Fibroblast of skin of right quadriceps (primary cell): ENCODE measurements at regions not wholly inside any gene's neighbourhood (a gene's known extent, or its start where the extent isn't known, plus 50 kb on each side); places are given as distances from the start of the nearest gene placed in this dataset.
"Not testable (repeated sequence)": the region's sequence is repeated elsewhere in the genome, so short reads cannot be mapped to it uniquely, and the experiment has no call there.

Experiments
- DNase-seq: peaks from one replicate; pipeline ENCODE4 v3.0.0-alpha.2; 2013

DNA sequence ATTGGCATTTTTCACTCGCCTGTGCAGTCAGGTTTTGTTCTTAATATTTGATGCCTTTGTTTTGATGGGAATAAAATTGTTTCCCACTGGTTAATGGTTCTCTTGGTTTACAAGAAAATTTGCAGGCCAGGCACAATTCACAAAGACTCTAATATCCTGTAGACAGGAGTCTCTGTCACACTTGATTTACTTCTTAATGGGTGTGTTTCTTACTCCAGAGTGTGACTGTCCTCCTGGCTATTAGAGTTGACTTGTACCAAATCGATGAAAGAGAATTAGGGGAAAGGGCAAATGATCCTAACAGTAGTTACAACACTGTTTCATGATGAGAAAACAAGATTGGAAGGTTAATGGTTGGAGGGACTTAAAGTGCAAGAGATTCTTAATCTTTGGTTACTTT, 142.8 kb upstream of the SV2C start:
- no peak for DNase-seq

DNA sequence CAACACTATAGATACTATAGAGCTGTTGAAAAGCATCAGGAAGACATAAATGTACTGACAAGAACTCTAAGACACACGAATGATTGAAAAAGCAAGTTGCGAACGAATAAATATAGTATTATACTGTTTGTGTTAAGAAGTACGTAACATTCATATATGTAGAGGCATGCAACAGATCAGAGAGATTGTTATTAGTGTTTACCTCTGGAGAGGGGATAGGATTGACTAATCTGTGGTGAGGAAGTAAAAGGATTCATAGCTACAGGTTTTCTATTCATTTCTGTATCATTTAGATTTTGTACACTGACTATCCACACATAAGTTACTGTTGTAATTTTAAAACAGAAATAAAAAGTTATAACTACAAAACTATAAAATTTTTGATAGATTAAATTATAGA, 147.6 kb upstream of the SV2C start:
- no peak for DNase-seq

DNA sequence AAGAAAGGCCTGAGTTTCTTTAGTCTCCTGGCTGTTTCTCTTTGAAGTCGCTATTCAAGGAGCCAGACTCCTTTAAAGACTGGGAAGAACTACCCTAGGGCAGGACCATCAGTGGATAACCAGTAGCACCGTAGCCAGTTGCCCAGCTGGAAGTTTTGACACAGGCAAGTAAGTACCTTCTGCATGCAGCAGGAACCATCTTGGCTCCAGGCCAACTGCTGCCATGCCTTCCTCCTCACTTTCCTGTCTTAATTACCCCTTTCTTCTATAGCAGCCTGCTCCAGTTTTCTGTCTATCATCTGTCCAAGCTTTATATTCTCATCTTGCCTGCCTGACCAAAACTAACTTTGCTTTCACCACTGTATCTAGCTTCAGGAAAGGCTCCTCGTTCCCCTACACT, 149.7 kb upstream of the SV2C start:
- no peak for DNase-seq

DNA sequence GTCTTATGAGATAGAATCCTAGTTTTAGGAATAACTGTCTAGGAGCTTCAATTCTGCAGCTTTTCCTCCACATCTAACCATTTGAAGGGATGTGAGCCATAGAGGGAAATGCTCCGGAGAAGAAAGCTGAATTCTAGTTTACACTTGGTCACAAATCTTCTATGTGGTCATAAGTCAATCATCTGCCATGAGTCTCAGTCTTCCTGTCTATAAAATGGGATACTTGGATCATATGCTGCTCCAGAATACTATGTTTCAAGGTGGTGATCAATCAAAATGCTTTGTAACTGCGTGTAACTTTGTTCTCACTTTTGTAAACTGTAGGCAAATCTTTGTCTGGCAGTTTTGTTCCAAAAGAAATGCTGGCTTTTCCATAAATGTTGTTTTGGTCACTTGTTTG, 152.0 kb upstream of the SV2C start:
- no peak for DNase-seq

DNA sequence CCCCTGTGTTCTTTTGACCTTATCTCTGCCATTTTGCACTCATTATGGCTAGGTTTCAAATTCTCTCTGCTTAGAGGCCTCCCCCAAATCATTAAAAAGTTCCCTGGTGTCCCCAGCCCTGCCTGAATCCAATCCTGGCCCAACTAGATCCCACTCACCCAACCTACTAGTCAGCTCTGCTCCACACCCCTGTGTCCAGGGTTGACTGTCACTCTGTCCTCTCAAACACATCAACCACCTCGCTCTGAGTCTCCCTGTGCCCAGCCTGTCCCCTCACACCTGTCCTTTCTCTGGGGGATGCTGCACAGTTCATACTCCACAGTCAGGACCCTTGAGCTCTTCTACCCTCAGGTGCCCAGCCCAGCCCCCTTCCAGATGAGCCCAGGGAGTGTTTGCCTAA, 154.2 kb upstream of the SV2C start:
- DNase-seq: no peak

DNA sequence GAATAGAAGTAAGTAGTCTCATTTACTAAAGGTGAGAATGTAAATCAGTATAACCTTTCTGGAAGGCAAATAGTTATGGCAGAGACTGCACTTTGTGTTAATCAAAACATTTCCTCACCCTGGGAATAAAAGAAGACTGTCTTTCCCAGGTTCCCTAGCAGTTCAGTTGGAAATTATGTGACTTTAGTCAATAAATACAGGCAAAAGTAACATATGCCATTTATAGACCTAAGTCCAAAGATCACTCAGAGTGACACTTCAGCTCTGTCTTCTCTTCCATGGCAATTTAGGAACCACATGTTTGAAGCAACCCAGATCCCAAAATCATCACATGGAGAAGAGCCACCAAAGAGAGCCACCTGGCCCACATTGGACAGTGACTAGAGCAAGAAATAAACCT, 160.7 kb upstream of the SV2C start:
- DNase-seq: no peak

DNA sequence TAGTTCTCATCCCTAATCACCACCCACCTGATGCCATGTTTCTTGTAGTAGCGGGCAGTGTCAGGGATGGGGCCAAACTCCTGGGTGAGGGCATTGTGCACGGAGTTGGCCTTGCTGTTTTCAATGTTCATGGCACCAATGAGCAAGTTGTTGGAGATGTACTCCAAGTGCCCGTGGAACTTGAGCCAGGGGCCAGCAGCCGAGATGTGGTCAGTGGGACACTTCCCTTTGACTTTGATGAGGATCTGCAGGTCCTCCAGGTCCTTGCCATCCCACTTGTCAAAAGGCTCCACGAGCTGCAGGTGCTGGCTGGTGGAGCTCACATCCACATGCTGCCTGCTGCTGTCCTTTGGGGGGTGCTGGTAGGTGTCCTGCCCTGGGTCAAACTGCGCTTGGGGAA, 162.2 kb upstream of the SV2C start:
- DNase-seq: no peak

DNA sequence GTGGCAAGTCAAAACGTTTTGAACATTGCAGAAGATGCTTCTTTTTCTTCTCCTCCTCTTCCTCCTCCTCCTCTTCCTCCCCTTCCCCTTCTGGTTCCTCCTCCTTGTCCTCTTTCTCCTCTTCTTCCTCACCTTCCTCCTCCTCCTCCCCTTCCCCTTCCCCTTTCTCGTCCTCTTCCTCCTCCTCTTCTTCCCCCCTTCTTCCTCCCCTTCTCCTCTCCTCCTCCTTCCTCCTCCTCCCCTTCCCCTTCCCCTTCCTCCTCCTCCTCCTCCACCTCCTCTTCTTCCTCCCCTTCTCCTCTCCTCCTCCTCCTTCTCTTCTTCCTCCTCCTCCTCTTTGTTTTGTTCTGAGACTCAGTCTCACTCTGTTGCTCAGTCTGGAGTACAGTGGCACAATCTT, 167.0 kb upstream of the SV2C start:
- DNase-seq: no peak

DNA sequence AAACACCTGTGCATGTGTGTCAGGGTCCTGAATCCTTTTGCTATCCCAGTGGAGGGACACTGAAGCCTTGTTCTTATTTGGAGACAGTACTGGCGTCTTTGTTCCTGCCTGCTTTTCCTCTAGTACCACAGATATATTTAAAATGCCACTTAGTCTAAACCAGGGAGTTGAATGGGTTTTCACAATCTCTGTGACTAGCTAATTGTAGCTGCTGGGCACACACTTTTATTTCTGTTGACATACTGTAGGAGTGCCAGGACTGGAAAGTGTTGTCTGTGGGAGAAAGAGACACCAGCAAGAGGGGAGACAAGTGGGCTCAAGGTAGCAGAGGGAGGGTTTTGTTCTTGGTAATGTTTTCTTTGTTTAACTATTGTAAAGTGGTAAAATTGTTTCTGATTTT, 174.0 kb upstream of the SV2C start:
- no peak for DNase-seq

DNA sequence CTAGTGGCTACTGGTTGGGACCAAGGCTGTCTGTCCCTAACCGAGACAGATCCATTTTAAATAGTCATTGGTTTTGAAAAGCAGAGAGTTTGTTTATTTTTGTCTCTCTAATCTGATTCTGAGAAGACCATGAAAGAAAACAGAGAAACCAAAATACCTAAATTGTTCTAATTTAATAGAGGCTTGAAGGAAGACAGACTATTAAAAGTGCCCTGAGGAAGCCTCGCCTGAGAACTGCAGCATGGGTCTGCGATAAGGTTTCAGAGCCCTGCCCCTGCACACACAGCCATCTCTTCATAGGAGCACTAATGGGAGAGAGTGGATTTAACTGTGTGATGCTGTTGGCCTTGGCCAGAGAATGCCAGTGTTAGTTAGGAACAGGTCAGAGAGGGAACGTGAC, 175.5 kb upstream of the SV2C start:
- DNase-seq: no peak

DNA sequence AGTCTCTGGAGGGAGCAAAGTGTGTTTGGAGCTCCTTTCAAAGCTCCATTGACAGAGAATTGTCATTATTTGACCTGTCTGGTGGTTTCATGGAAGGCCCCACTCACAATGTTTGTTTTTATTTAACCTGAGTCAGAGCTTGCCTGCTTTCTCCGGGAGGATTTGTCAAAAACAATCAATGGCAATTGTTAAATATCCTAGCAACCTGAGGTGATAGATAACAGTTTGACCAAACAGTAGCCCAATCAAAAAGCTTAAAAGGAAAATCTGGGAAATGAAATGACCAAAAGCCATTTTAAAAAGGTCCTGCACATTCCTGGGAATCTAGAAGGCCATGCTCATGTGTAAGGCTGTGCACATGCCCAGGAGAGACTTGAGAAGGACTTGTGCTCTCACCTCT, 177.2 kb upstream of the POC5 start:
- no peak for DNase-seq

DNA sequence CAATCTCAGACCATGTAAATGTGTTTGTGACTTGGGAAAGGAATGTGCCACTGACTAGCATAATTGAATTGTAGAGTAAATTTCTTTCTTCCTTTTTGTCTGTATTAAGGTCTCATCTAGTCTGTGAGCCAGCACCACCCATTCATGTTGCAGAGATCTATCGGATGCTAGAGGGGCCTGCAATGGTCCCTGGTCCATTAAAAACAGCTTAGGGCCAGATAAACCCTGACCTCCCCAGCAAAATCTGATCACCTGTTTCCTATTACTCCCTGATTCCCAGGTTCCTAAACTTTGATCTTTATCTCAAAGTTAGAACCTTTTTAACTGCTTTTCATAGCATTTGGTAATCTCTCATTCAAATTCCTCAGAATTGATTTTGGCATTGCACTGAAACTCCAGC, 174.5 kb upstream of the POC5 start:
- DNase-seq: no peak

DNA sequence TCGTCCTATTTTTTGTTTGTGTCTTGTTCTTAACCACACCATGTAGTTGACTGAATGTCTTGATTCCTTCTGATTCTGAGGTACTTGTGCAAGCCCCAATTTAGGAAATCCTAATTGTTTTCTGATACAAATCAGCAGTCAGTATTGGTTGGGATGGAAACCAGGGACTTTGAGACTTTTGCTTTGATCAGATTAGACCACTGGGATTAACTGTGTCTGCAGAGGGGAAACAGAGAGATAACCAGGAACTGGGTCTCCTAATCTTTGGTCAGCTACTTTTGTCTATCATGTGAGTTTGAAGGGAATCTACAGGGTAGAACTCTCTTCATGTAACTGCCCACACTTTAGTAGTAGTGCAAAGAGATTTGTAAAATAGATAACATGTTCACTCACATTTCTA, 173.8 kb upstream of the POC5 start:
- no peak for DNase-seq

DNA sequence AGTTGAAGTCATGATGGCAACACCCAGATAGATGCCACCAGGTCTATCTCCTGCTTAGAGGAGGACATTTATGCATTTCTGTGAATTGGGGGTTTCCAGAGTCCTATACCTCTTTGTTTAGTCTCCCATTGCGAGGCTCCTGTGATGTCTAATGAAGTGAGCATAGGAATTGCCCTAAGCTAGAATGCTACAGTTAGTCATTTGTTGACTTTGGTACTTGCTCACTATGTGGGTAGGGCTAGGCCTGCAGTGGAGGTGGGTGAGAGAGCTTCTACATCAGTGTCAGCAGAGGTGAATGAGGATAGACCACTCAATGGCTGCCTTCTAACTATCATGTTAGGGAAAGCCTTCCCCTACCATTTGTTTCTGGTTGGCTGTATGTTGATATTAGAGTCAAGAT, 173.3 kb upstream of the POC5 start:
- no peak for DNase-seq

DNA sequence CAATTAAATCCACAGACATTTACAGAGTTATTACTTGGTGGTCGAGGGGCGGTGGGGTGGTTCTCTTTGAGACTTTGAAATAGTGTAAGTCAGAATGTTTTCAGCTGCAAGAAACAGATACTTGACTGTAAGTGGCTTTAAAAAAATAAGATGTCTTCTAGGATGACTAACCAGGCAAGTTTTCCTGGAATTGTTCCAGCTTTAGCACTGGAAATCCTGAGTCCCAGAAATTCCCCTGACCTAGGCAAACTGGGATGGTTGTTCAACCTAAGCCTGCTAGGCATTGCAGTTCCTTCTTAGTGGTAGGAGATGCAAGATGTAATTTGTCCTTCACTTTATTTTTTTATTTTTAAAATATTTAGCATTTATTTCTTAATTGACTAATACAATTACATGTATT, 169.5 kb upstream of the POC5 start:
- DNase-seq: peak; percentile 4

DNA sequence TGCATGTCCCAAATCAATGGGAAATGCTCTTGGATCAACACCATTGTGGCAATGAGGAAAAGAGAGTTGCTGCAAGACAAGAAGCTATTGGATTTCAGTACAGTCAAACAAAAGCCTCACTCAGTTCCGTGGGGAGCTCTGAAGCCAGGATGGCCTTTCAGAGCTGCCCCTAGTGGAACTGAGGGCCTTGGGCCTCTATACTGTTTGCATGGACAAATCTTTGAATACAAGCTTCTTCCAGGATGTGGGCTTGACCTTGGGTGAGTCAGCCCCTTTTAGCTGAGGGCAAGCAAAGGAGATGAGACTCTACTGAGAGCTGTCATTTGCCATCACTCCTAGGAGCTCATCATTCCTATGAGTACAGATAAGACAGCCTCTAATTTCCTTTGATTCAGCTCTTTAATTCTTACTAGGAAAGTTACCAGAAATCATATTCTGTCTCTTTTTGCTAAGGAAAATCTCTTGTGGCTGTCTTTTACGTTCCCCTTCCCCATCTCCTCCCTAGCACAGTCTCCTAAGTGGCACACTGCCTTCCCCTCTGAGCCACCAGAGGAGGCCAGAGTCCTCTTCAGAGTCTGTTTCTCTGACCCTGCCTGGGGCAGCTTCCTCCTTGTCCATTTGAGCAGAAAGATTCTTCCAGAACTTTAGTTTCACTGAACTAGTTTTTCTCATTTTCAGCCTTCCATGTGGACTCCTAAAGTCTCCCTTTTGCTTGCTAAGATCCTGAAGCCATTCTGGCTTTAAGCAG, 168.8 kb upstream of the POC5 start:
- no peak for DNase-seq

DNA sequence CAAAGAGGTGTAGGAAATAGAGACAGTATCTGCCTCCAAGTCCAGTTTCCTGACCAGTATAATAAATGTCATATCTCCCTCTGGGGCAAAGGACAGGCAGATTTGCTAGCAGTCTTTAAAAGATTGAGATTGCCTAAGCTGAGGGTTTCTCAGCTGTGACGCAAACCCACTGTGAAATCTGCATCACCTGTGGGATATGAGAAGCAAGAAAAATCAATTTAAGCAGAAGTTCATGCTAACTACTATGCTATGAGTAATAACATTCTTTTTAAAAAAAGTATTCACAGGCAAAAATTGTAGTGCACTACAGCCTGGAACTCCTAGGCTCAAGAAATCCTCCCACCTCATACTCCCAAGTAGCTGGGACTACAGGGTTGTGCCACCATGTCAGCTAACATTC, 168.1 kb upstream of the POC5 start:
- DNase-seq: no peak

DNA sequence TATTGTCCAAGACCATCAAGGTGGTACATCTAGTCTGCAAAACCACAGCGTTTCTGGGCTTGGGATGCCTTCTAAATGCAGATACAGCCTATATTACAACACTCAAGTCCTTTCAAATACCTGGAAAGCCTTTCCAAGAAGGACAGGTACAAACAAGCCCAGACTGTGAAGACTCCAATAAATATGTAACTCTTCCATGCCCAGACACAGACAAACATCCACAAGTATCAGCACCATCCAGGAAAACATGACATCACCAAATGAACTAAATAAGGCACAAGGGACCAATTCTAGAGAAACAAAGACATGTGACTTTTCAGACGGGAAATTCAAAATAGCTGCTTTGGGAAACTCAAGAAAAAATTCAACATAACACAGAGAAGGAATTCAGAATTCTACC, 152.7 kb upstream of the POC5 start:
- no peak for DNase-seq

DNA sequence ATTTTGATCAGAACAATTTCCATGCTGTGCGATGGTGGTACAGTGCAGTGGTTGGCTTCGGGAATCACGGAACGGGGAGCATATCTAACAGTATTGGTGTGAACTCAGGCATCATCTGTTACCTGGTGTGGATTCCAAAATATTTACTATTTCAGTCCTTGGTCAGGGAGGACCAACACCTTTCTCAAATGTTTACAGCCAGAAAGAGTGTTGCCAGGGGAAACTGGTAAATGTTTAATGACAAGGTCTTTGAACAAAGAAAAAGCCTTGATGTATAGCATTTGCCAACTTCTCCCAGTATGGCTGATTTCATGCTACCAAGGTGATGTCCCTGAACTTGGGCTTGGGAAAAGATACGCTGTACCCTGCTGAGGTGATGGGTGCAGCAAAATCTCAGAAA, 145.6 kb upstream of the POC5 start:
- no peak for DNase-seq

DNA sequence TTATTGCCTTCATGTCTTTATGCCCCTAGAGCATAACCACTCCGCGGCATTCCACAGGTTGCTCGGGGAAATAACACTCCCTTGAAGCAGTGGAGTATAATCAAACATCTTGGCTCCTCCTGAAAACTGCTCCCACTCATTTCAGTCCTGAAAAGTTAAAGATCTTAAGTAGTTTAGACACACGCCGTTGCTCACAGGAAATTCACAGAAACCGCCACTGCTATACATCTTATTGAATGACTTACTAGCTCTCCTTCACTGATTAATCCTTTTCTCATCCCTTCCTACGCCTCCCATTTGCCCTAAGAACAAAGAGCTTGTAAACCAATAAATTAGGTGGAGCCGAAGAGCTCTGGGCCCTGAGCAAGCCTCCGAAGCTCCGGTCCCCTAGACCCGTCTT, 142.4 kb upstream of the POC5 start:
- DNase-seq: not testable (repeated sequence)

DNA sequence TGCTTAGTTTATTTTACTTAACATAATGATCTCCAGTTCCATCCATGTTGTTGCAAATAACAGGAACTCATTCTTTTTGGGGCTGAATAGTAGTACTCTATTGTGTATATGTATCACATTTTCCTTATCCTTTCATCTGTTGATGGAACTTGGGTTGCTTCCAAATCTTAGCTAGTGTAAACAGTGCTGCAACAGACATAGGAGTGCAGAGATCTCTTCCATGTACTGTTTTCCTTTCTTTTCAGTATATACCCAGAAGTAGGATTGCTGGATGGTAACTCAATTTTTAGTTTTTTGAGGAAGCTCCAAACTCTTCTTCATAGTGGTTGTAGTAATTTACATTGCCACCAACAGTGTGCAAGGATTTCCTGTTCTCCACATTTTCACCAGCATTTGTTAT, 138.8 kb upstream of the POC5 start:
- DNase-seq: no peak

DNA sequence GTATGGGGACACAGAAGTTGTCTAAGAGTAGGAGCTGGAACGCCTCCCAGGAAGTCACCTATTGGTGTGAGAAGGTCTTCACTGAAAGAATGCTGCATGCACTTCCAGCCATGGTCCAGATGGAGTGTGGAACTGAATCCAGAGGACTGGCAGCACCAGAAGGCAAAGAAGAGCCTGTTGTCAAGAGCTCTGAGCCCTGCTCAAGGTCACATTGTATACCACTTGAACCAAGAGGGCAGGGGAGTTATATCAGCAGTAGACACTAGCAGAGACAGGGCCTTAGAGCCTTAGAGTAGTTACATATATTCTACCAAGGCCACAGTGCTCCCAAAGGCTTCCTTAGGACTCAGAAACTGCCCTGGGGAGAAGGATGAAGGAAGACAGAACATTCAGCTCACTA, 130.8 kb upstream of the POC5 start:
- no peak for DNase-seq

DNA sequence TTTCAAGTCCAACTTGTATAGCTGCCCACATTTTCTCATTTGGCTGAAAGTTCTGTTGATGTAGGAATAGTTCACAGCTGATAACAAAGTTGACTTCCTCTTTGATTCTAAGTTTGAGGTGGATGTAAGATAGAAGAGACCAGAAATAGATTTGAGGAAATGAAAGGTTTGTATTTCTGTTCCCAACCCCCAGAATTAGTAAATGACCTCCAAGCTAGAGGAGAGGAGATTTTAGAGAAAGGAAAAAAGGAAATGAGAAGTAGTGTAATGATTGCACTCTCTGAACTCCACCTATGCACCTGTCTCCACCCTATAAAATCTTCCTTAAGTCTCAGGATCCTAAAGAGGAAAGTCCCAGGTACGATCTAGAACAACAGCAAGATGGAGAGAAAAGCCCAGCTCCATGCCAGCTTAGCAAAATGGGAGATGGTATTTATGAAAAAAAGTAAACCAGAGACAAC, 130.4 kb upstream of the POC5 start:
- DNase-seq: no peak

DNA sequence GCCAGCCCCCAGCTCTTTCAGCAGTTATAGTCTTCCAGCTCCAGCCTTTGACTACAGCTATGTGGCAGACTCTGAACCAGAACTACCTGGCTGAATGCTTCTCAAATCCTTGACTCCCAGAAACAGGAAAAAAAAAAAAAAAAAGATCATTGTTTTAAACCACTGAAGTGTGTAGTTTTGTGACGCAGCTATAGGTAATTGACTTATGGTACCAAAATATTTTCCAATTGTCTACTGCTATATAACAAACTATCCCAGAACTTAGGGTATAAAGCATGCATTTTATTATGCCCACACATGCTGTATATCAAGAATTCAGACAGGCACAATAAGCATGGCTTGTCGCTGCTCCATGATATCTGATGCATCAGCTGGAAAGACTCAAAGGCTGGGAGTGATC, 127.1 kb upstream of the POC5 start:
- no peak for DNase-seq

DNA sequence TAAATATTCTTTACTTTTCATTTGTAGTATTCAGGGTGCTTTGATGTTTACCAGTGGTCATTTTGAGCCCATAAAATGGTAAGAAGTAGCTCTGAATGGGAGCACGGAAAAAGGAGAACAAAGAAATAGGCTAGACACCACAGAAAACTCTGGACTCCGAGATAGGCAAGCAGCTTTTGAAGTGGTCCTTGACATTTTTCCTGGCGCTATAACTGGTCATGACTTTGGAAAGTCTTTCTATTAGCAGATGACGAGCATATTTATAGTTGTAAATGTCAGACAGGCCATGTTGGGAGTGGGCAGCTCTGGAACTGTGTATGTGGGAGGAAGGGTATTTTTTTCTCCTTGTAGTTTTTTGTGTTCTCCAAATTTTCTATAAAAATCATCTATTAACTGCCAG, 126.1 kb upstream of the POC5 start:
- DNase-seq: no peak

DNA sequence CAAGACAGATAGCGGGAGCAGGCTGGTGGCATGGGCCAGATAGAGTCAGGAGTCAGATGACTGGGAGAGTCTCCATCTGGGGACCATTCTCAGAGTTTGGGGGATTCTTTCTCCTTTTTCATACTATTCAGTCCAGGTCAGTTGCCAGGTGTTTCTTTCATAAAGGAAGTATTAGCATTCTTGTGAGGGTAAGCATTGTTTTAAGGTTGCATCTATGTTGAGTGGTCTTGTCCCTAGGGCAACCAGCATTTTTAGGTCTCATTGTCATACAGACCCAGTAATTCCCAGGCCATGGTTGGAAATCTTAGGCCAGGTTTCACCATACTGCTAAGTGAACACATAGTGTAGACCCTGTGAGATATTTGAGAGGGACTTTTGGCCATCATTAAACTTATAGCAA, 122.3 kb upstream of the POC5 start:
- no peak for DNase-seq
